H1 (cell line): ENCODE measurements at regions not wholly inside any gene's neighbourhood (a gene's known extent, or its start where the extent isn't known, plus 50 kb on each side); places are given as distances from the start of the nearest gene placed in this dataset.

Experiments
- CTCF ChIA-PET: fragments of 300-600 bp; sonication (Branson Sonifier 250); formaldehyde crosslinking; loops from one replicate; lab custom pipeline; 2021; ENCODE audit not compliant: partially characterized antibody; lab: Charles Lee
- POLR2A ChIA-PET: fragments of 300-600 bp; sonication (Branson Sonifier 250); formaldehyde crosslinking; loops from one replicate; lab custom pipeline; 2021; ENCODE audit warnings: inconsistent platforms; ENCODE audit not compliant: partially characterized antibody; lab: Charles Lee
- DNase-seq, 2 experiments: peaks; one replicate each; pipeline versions ENCODE4 v3.0.0 to v3.0.0-alpha.2; 2010 to 2022; ENCODE audit warnings: low spot score in 2 of 2, low read depth in 1 of 2, mixed read lengths in 1 of 2
- FAIRE-seq: peaks from 2 replicates; lab custom pipeline; 2011; peaks lifted over from hg19 to GRCh38; lab: Jason Lieb, UNC
- H2AFZ ChIP-seq: 2 replicates; pipeline ENCODE4 v1.8.1; 2012; ENCODE audit warnings: low read length, inconsistent platforms
- H2AK5ac ChIP-seq: 2 replicates; pipeline ENCODE4 v1.6.1; 2013; ENCODE audit warnings: low read depth, low read length
- H2BK120ac ChIP-seq: replicated peaks from 2 replicates; pipeline ENCODE3; 2013; ENCODE audit warnings: low read depth, low read length, inconsistent platforms
- H2BK12ac ChIP-seq: 2 replicates; pipeline ENCODE4 v1.6.1; 2013; ENCODE audit warnings: low read depth, low read length
- H2BK15ac ChIP-seq: 2 replicates; pipeline ENCODE4 v1.6.1; 2013; ENCODE audit warnings: low read length
- H2BK20ac ChIP-seq: 2 replicates; pipeline ENCODE4 v1.6.1; 2013; ENCODE audit warnings: low read length
- H2BK5ac ChIP-seq: 2 replicates; pipeline ENCODE4 v1.6.1; 2013; ENCODE audit warnings: low read depth, low read length
- H3K14ac ChIP-seq: 2 replicates; pipeline ENCODE4 v1.6.1; 2013; ENCODE audit warnings: inconsistent platforms; ENCODE audit not compliant: insufficient read length
- H3K18ac ChIP-seq: 2 replicates; pipeline ENCODE4 v1.6.1; 2013; ENCODE audit warnings: low read length; ENCODE audit errors: extremely low read depth
- H3K23ac ChIP-seq: 2 replicates; pipeline ENCODE4 v1.6.1; 2013; ENCODE audit warnings: inconsistent platforms; ENCODE audit not compliant: insufficient read length
- H3K23me2 ChIP-seq: 2 replicates; pipeline ENCODE4 v1.6.1; 2013; ENCODE audit warnings: low read depth, low read length
- H3K27ac ChIP-seq: 2 replicates; pipeline ENCODE4 v1.6.1; 2011; ENCODE audit warnings: low read depth, low read length, inconsistent platforms
- H3K27me3 ChIP-seq, 4 experiments: replicated peaks in 1 of 4; 1 replicate in 1 of 4; 2 replicates in 3 of 4; pipeline versions ENCODE4 v1.6.1 to v1.8.1; 2011 to 2013; ENCODE audit warnings: low read length in 3 of 4, mild to moderate bottlenecking in 3 of 4, inconsistent platforms in 2 of 4, mixed read lengths in 2 of 4, moderate library complexity in 1 of 4; ENCODE audit not compliant: control insufficient read depth in 3 of 4, insufficient read depth in 3 of 4; ENCODE audit errors: extremely low read depth in 1 of 4
- H3K36me3 ChIP-seq, 4 experiments: 2 replicates each; pipeline versions ENCODE4 v1.6.1 to v1.8.1; 2011 to 2013; ENCODE audit warnings: mild to moderate bottlenecking in 4 of 4, low read length in 3 of 4, moderate library complexity in 2 of 4, control low read depth in 1 of 4, inconsistent platforms in 1 of 4; ENCODE audit not compliant: insufficient read depth in 4 of 4, control insufficient read depth in 2 of 4
- H3K4ac ChIP-seq: replicated peaks from 2 replicates; pipeline ENCODE3; 2013; ENCODE audit warnings: low read length, low read depth, mixed read lengths, inconsistent platforms; ENCODE audit not compliant: insufficient read length
- H3K4me1 ChIP-seq, 4 experiments: replicated peaks in 1 of 4; 1 replicate in 1 of 4; 2 replicates in 3 of 4; pipeline versions ENCODE4 v1.6.1 to v1.8.1; 2011 to 2013; ENCODE audit warnings: low read length in 3 of 4, inconsistent platforms in 2 of 4, mixed read lengths in 1 of 4; ENCODE audit not compliant: insufficient read depth in 4 of 4, control insufficient read depth in 3 of 4
- H3K4me2 ChIP-seq, 2 experiments: 2 replicates each; pipeline versions ENCODE4 v1.6.1 to v1.8.1; 2011 to 2013; ENCODE audit warnings: low read depth in 2 of 2, low read length in 2 of 2, control low read depth in 1 of 2, inconsistent platforms in 1 of 2, mild to moderate bottlenecking in 1 of 2; ENCODE audit not compliant: insufficient read depth in 1 of 2
- H3K4me3 ChIP-seq, 4 experiments: fragments of 200-600, 300-600 bp in 1 of 4; sonication (generic), shearing (Covaris generic), sonication (Bioruptor Twin) in 1 of 4; 2 replicates each; pipeline versions ENCODE4 v1.5.1 to v1.8.1; 2011 to 2016; ENCODE audit warnings: low read length in 4 of 4, low read depth in 3 of 4, control low read depth in 2 of 4, inconsistent platforms in 2 of 4, mild to moderate bottlenecking in 2 of 4, mixed read lengths in 1 of 4, moderate library complexity in 1 of 4; ENCODE audit not compliant: insufficient read depth in 2 of 4; ENCODE audit errors: extremely low read depth in 1 of 4
- H3K56ac ChIP-seq: replicated peaks from 2 replicates; pipeline ENCODE3; 2013; ENCODE audit warnings: low read depth, mild to moderate bottlenecking, mixed read lengths, low read length, inconsistent platforms; ENCODE audit not compliant: insufficient read length
- H3K79me1 ChIP-seq: 2 replicates; pipeline ENCODE4 v1.6.1; 2013; ENCODE audit warnings: low read depth, low read length, control low read depth
- H3K79me2 ChIP-seq, 2 experiments: 2 replicates each; pipeline versions ENCODE4 v1.6.1 to v1.8.1; 2012 to 2013; ENCODE audit warnings: low read length in 2 of 2, mild to moderate bottlenecking in 2 of 2, inconsistent platforms in 1 of 2; ENCODE audit not compliant: insufficient read depth in 2 of 2, control insufficient read depth in 1 of 2
- H3K9ac ChIP-seq, 4 experiments: replicated peaks in 1 of 4; 1 replicate in 1 of 4; 2 replicates in 3 of 4; pipeline versions ENCODE4 v1.6.1 to v1.8.1; 2011 to 2013; ENCODE audit warnings: low read depth in 3 of 4, low read length in 3 of 4, control low read depth in 2 of 4, mild to moderate bottlenecking in 2 of 4, moderate library complexity in 2 of 4, inconsistent platforms in 1 of 4; ENCODE audit errors: extremely low read depth in 1 of 4
- H3K9me3 ChIP-seq, 2 experiments: 2 replicates each; pipeline versions ENCODE4 v1.6.1 to v1.8.1; 2012 to 2013; ENCODE audit warnings: mild to moderate bottlenecking in 2 of 2, moderate library complexity in 2 of 2, control low read depth in 1 of 2, inconsistent platforms in 1 of 2, low read depth in 1 of 2, low read length in 1 of 2, mixed read lengths in 1 of 2; ENCODE audit not compliant: insufficient read depth in 2 of 2
- H4K20me1 ChIP-seq, 2 experiments: replicated peaks in 1 of 2; 2 replicates each; pipeline versions ENCODE3 to v1.8.1; 2011 to 2013; ENCODE audit warnings: inconsistent platforms in 2 of 2, low read length in 2 of 2, mild to moderate bottlenecking in 1 of 2; ENCODE audit not compliant: insufficient read depth in 2 of 2, control insufficient read depth in 1 of 2
- H4K5ac ChIP-seq: 2 replicates; pipeline ENCODE4 v1.6.1; 2013; ENCODE audit warnings: low read length, low read depth, mixed read lengths, inconsistent platforms; ENCODE audit not compliant: insufficient read length
- H4K8ac ChIP-seq: 2 replicates; pipeline ENCODE4 v1.8.0; 2013; ENCODE audit warnings: mild to moderate bottlenecking, moderate library complexity, low read length, inconsistent platforms; ENCODE audit not compliant: insufficient read depth; ENCODE audit errors: extremely low read depth
- H4K91ac ChIP-seq: replicated peaks from 2 replicates; pipeline ENCODE3; 2013; ENCODE audit warnings: low read length, mixed read lengths, inconsistent platforms; ENCODE audit not compliant: insufficient read length
- ATF2 ChIP-seq: IDR thresholded peaks from 2 replicates; pipeline ENCODE4 v1.6.1; 2012; ENCODE audit warnings: low read length, inconsistent platforms
- ATF3 ChIP-seq: IDR thresholded peaks from 2 replicates; pipeline ENCODE4 v1.6.1; 2011; ENCODE audit warnings: low read depth, mild to moderate bottlenecking, low read length; ENCODE audit not compliant: insufficient read depth
- CBX5 ChIP-seq: fragments of 300-800, 300-1000 bp; sonication (generic); IDR thresholded peaks from 2 replicates; pipeline ENCODE4 v1.7.1; 2016; ENCODE audit warnings: antibody characterized with exemption, low read length, low read depth
- JUN ChIP-seq: IDR thresholded peaks from 2 replicates; pipeline ENCODE4 v1.6.1; 2011; ENCODE audit warnings: low read depth, mild to moderate bottlenecking, improper control_type of control experiment, low read length
- PHF8 ChIP-seq: fragments of 200-600 bp; sonication (generic); conservative IDR thresholded peaks from 2 replicates; pipeline ENCODE4 v1.7.1; 2012; ENCODE audit warnings: low read depth, mild to moderate bottlenecking, inconsistent platforms, low read length, moderate library complexity
- RNF2 ChIP-seq: fragments of 200-900, 300-1000 bp; sonication (generic); IDR thresholded peaks from 2 replicates; pipeline ENCODE4 v1.7.1; 2016; ENCODE audit warnings: borderline replicate concordance, low read depth, mild to moderate bottlenecking, antibody characterized with exemption, low read length; ENCODE audit not compliant: poor library complexity, severe bottlenecking; ENCODE audit errors: missing control alignments
- SIX5 ChIP-seq: IDR thresholded peaks from 2 replicates; pipeline ENCODE4 v1.6.1; 2011; ENCODE audit warnings: mild to moderate bottlenecking, low read depth, low read length
- TAF1 ChIP-seq: IDR thresholded peaks from 2 replicates; pipeline ENCODE4 v1.6.1; 2011; ENCODE audit warnings: mild to moderate bottlenecking, low read depth, low read length
- TAF7 ChIP-seq: optimal IDR thresholded peaks from 2 replicates; pipeline ENCODE3; 2011; ENCODE audit warnings: low read depth, mild to moderate bottlenecking, inconsistent platforms, low read length, moderate library complexity, borderline replicate concordance
- WGBS, 2 experiments: shearing (Covaris generic) in 1 of 2; methylation state at CpG; one replicate each; pipeline versions ENCODE4 v1.1.6 to v1.1.7; 2013 to 2015; ENCODE audit warnings: low lambda C conversion rate in 2 of 2, mixed read lengths in 2 of 2, inconsistent platforms in 1 of 2, low coverage in 1 of 2, missing lambda C conversion rate in 1 of 2; ENCODE audit not compliant: insufficient replicate concordance in 2 of 2, insufficient coverage in 1 of 2, insufficient read length in 1 of 2; ENCODE audit errors: extremely low coverage in 1 of 2, missing lambda C conversion rate in 1 of 2; 5-methylcytosine and 5-hydroxymethylcytosine counted together

- Histone ChIP-seq H3K36me3 (no peaks in the 10 kb centered on the region), H3K4me1 (no peaks in the 10 kb centered on the region), H2BK20ac (no peak overlapping the region), H3K23me2 (no peaks in the 10 kb centered on the region), H3K9ac (no peak overlapping the region), H3K27ac (no peak overlapping the region), H4K8ac (no peak overlapping the region), H4K91ac (no peak overlapping the region), H2AK5ac (no peak overlapping the region), H4K20me1 (no peaks in the 10 kb centered on the region), H3K27me3 (peaks cover 0 to 1% (median 0%) of the 10 kb centered on the region in 4 experiments; a peak in 3 of 7 replicates), H3K56ac (no peak overlapping the region), H3K18ac (no peak overlapping the region), H3K9me3 (no peaks in the 10 kb centered on the region), H2BK5ac (no peak overlapping the region), H3K4ac (no peak overlapping the region), H2AFZ (no peak overlapping the region), H3K14ac (no peak overlapping the region), H3K79me1 (no peaks in the 10 kb centered on the region), H3K23ac (no peak overlapping the region), H4K5ac (no peak overlapping the region), H3K79me2 (no peaks in the 10 kb centered on the region), H2BK15ac (no peak overlapping the region), H3K4me3 (no peak overlapping the region), H2BK120ac (no peak overlapping the region), H3K4me2 (no peak overlapping the region), H2BK12ac (no peak overlapping the region)
- 77% methylated on average over 2 of the region's 2 CpGs; no CpG with 5 or more reads in 1 of the 2 experiments for WGBS, 2 experiments
- no peak for DNase-seq
- CTCF ChIA-PET, result no interaction called here
- POLR2A ChIA-PET, result interaction anchor here (0.9 kb wide), 1 partner anchor 9 kb away, joined by 3 read pairs; no protein-coding TSS in a partner anchor
- FAIRE-seq, result no peak
- TF ChIP-seq ATF2 (no peak), CBX5 (no peak), JUN (no peak), ATF3 (no peak), SIX5 (no peak), RNF2 (no peak), TAF7 (no peak), PHF8 (no peak), TAF1 (no peak)
These were observed 71.0 kb upstream of the MARCKS start for GRCh38 chr6:113786168-113786567.
